Ovary (tissue), 3 donors: ENCODE measurements at regions not wholly inside any gene's neighbourhood (a gene's known extent, or its start where the extent isn't known, plus 50 kb on each side); places are given as distances from the start of the nearest gene placed in this dataset.

Experiments
- EP300 ChIP-seq: sonication (generic); formaldehyde crosslinking; IDR thresholded peaks from one replicate; pipeline ENCODE4 v1.6.1; 2017; ENCODE audit warnings: antibody characterized with exemption
- POLR2A ChIP-seq: fragments of 450-650 bp; IDR thresholded peaks from one replicate; pipeline ENCODE4 v1.6.1; 2017; ENCODE audit warnings: antibody characterized with exemption, mild to moderate bottlenecking, moderate library complexity
- TF ChIP-seq, protein P1 (sequence below), 3 donors: fragments of 450-650 bp in 2 of 3; fragments of 200-600 bp in 1 of 3; IDR thresholded peaks; one replicate each; pipeline versions ENCODE4 v1.5.1 to v1.8.0; 2016 to 2022; ENCODE audit warnings: antibody characterized with exemption in 3 of 3, mild to moderate bottlenecking in 1 of 3
- donor health status: DM: no; HTN: no; CAD: no.

DNA sequence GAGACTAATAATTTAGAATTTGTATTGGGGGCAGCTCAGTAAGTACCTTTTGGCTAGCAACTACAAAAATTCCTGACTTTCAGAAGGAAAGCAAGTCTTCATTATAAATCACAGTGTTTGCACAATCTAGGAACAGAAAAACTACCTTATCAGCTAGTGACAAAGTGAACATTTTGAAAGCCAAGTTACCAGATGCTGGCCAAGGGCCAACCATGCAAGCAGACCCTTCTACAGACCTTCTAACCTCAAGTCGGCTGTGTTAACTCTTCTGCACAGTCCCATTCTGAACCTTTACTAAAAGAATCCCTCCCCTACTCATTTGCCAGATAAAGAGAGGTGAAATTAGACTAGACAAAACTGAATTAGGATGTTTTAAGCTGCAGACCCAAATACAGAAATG, 341.9 kb downstream of the COL12A1 start:
- TF ChIP-seq POLR2A = no peak
- TF ChIP-seq, protein P1, sequence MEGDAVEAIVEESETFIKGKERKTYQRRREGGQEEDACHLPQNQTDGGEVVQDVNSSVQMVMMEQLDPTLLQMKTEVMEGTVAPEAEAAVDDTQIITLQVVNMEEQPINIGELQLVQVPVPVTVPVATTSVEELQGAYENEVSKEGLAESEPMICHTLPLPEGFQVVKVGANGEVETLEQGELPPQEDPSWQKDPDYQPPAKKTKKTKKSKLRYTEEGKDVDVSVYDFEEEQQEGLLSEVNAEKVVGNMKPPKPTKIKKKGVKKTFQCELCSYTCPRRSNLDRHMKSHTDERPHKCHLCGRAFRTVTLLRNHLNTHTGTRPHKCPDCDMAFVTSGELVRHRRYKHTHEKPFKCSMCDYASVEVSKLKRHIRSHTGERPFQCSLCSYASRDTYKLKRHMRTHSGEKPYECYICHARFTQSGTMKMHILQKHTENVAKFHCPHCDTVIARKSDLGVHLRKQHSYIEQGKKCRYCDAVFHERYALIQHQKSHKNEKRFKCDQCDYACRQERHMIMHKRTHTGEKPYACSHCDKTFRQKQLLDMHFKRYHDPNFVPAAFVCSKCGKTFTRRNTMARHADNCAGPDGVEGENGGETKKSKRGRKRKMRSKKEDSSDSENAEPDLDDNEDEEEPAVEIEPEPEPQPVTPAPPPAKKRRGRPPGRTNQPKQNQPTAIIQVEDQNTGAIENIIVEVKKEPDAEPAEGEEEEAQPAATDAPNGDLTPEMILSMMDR (IDR thresholded peaks at IDR 0.05) = no peak
- no peak for TF ChIP-seq EP300
